ENCODE measurements at regions not wholly inside any gene's neighbourhood (a gene's known extent, or its start where the extent isn't known, plus 50 kb on each side); places are given as distances from the start of the nearest gene placed in this dataset.

- no peak for DNase-seq (ENCODE audit: insufficient read length, low spot score)
- FAIRE-seq, result no peak
Measured at GRCh38 chr15:77541421-77542181, 91.1 kb downstream of the LINGO1 start.

- FAIRE-seq (no peak), DNase-seq (ENCODE audit: insufficient read length, low spot score) (no peak)
Measured at GRCh38 chr15:77540312-77541060, 92.2 kb downstream of the LINGO1 start.

GRCh38 chr15:77538793-77539497, 93.8 kb downstream of the LINGO1 start:
- no peak for DNase-seq (ENCODE audit: insufficient read length, low spot score)
- FAIRE-seq, result no peak

GRCh38 chr15:77538027-77538451, 94.7 kb downstream of the LINGO1 start:
- FAIRE-seq (no peak), DNase-seq (ENCODE audit: insufficient read length, low spot score) (peak; percentile 61)

- no peak for DNase-seq (ENCODE audit: insufficient read length, low spot score)
- no peak for FAIRE-seq
Measured at GRCh38 chr15:77537006-77537405, 95.7 kb downstream of the LINGO1 start.

- FAIRE-seq (no peak), DNase-seq (ENCODE audit: insufficient read length, low spot score) (no peak)
Measured at GRCh38 chr15:77535845-77536244, 96.9 kb downstream of the LINGO1 start.

Measured in GM19239 (cell line).